ENCODE measurements at regions not wholly inside any gene's neighbourhood (a gene's known extent, or its start where the extent isn't known, plus 50 kb on each side); places are given as distances from the start of the nearest gene placed in this dataset.

DNA sequence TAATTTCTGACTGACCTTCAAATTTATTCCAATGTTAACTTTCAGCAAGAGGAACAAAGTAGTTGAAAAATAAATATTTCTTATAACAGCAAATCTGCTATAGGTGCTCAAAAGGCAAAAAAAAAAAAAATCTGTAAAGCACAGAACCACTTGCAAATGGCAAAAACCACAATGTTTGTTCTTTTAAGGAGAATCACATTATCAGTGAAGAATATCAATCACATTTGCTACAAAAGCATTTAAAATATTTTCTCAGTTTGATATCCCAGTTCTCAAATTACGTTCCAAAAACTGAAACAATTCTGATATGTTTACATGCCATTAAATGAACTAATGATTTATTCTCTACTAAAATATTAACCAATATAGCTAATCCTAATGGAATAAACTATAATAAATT is 163.3 kb downstream of the METTL4 start:
- no peak for DNase-seq (ENCODE audit: low read depth in 4 of 4, low spot score in 1 of 4)

DNA sequence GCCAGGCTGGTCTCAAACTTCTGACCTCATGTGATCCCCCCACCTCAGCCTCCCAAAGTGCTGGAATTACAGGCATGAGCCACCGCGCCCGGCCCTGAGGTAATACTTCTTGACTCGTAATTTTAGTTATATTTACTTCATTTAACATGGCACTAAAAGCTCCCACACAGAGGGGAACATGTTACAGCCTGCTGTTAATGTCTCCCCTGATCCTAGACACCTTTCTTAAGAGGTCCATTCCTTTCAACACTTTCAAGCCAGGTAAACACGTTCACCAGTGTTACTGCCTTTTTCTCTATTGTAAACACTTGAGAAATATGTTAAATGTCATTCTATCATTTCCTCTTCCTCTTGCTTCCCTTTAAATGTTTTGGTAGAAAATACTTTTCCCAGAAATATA is 161.4 kb downstream of the METTL4 start:
- DNase-seq (ENCODE audit: low read depth in 4 of 4, low spot score in 1 of 4), result no peak

DNA sequence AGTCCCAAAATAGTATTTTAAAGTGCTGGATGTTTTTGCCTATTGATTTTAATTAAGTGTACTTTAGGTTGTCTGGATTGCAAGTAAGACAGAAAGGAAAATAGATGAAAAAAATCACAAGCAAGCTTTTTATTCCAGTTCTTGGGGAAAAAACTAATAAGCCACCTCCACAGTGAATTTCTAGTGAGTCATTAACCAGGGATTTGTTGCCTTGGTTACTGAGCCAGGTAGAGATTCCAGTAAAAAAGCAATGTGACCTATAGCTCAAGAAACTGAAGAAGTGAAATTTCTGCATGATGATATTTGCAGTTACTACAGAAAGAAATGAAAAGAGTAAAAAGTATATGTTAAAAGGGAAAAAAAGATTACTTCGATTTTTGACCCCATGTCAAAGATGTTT is 160.6 kb downstream of the METTL4 start:
- DNase-seq (ENCODE audit: low read depth in 4 of 4, low spot score in 1 of 4), result no peak

DNA sequence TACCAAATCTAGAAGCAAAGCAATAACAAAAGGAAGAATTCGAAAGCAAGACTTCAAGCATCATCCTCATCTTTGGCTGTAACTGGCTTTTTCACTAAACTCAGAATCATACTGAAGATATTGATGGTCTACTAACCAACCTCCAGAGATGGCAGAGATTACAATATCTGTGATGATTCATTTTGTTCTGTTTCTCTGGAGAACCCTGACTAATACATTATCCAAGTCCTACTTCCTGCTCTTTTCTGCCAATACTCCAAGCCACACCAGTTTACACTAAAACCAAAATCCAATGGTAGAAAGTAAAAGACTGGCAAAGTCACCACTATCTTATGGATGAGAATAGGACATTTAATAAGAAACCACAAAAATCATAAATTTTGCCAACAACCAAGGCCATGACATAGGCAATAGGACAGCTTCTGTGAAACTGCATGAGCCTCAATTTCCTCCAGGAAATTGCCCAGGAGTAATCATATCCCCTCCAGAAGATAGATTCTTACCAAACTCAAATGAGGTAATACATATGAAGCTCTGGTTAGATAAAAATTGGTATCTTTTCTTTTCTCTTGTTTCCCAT is 159.8 kb downstream of the METTL4 start:
- DNase-seq (ENCODE audit: low read depth in 4 of 4, low spot score in 1 of 4), result no peak

DNA sequence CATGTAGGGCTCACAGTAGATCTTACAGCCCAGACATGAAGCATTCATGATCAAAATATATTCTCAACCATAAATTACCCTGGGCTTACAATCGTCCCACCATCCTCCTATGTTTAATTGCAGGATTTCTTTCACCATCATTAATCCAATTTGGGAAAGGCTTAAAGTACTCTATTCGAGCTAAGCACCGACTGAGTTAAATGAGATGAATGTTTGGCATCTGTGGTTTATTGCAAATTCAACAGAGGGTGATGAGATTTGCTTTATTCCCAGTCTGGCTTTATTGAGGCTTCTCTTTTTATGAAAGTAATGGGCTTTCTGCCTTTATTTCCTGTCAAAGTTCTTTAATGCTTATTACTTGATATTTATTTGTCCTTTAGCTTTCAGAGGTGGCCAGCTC is 159.0 kb downstream of the METTL4 start:
- DNase-seq (ENCODE audit: low read depth in 4 of 4, low spot score in 1 of 4), result no peak

DNA sequence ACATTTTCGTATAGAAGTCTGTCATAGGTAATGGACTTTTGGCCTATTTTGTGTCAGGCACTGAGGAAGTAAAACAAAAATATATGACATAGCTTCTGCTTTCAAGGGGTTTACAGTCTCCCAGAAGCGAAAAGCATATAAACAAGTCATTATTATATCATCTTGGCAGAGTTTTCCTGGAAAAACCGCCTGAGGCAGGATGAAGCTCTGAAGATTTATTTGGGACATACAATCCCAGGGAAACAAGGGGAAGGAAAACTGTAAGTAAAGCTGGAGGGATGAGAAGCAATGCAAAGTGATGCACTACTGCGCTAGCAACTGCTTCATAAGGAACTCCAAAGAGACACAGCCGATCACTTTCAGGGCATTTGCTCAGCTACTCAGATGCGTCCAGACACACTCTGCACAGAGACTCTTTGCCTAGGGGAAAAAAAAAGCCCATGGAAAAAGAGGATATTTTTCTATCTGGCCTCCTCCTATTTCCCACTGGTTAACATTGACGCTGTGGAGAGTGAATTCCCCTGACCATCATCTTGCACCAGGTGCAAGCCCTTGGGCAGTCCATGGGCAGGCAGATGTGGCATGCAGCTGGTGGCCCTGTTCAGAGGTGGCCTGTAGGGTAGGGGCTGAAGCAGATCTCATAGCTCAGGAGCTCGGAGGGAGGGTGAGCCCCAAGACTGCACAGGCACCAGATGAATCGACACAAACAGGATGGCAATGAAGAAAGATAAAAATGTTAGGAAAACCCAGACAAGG is 158.1 kb downstream of the METTL4 start:
- DNase-seq (ENCODE audit: low read depth in 4 of 4, low spot score in 1 of 4), result no peak

DNA sequence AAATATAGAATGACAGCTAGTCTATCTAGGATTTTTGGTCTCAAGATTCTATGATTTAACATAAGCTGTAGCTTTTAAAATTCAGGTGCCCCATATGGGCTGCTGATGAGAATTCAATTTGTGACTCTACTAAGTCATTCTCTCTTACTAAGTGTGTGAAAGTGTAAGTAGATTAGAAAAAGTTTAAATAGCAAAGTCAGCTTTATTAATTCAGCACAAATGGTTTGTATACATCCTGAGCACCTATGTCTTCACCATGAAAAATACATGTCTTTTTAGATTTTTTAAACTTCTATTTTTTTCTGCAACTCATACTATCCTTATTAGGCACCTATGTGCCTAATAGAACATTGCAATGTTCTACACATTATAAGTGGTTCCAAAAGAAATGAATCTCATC is 157.1 kb downstream of the METTL4 start:
- DNase-seq (ENCODE audit: low read depth in 4 of 4, low spot score in 1 of 4), result no peak

DNA sequence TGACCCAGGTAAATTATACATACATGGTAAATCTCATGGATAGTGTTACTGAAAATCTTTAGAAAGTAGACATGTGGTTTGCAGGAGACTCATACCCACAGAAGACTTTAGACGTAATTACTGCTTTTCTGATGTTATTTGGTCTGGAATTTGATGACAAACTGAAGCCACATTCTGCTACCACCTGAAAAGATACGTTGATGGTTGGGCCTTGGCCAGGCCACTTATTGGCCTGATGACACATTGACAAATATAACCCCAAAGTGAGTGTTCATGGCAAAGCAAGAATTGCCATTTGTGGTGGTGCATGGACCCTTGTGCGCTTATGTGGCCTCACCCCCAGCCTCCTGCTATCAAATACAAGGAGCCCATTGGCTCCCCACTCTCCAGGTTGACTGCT is 155.6 kb downstream of the METTL4 start:
- DNase-seq (ENCODE audit: low read depth in 4 of 4, low spot score in 1 of 4), result no peak

DNA sequence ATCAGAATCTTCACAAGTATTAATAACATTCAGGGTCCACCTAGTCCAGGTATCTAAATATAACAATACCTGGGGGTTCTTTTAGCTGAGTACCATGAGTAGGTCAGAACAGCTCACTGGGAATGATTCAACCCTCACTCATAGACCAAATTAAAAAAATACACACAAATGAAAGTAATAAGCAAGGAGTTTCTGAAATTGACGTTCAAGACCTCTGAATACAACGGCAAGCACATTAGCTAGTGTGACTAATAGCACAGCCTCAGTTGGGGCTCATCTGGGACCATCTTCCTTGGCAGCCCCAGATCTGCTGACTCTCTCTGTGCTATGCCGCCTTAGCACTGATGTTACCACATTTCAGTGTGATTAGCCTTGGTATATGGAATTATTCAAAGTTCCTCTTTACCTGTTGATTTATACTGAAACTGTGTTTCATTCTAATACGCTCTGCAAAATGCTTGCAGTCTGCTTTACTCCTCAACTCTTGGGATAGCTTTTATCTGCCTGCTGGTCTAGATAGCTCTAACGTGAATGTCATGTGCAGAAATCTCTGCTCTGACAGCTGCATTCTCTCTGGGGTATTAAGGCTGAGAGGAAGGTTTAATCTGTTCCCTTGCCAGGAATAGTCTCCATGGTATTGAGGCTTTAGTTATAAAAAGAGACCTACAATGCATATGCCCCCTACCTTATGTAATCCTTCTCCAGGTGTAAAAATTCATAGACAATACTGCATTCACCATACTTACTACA is 153.3 kb downstream of the METTL4 start:
- DNase-seq (ENCODE audit: low read depth in 4 of 4, low spot score in 1 of 4), result no peak

DNA sequence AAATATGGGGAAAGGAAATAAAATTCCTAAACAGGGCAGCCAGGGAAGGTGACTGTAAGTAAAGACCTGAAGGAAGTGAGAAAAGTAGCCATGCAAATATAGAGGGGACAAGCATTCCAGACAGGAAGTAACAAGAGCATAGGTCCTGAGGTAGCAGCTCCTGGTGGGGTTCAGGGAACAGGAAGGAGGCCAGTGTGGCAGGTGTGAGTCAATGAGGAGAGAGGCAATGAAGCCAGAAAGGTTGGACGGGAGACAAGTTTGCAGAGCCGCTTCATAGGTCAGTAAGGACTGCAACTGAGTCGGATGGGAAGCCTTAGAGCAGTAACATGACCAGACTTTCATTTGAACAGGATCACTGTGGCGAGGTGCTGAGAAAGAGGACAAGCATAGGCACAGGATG is 150.9 kb downstream of the METTL4 start:
- DNase-seq (ENCODE audit: low read depth in 4 of 4, low spot score in 1 of 4), result no peak

DNA sequence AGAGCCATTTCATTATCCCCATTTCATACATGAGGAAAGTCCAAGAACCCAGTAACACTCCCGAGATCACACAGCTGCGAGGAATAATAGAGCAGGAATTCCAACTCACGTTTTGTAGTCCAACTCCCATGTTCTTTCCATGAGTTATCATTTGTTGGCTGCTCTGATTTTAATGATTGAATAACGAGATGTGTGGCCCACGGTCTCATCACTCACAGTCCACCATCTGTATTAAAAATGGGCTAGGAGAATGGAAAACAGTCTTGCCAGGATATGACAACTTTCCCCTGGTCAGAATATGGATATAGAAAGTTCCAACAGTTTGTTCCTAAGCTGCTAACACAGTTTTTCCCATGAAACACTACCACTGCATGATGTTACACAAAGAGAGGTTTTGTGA is 147.5 kb downstream of the METTL4 start:
- no peak for DNase-seq (ENCODE audit: low read depth in 4 of 4, low spot score in 1 of 4)

DNA sequence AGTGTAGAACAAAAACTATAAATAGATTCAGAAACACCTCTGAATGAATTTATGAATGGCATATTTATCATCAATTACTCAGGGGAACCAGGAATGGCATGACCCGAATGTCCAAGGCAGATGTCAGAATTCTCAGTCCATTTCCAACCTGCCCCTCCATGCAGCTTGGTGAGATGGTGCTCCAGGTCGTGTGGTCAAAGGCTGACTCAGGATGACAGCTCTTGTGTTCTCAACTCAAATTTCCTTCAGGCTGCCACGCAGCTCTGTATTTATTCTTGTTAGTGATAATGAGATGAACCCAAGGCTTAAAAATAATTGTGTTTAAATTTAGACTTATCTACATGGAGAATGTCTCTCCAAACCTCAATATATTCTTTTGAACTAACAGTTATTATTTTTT is 146.9 kb downstream of the METTL4 start:
- DNase-seq (ENCODE audit: low read depth in 4 of 4, low spot score in 1 of 4), result no peak

DNA sequence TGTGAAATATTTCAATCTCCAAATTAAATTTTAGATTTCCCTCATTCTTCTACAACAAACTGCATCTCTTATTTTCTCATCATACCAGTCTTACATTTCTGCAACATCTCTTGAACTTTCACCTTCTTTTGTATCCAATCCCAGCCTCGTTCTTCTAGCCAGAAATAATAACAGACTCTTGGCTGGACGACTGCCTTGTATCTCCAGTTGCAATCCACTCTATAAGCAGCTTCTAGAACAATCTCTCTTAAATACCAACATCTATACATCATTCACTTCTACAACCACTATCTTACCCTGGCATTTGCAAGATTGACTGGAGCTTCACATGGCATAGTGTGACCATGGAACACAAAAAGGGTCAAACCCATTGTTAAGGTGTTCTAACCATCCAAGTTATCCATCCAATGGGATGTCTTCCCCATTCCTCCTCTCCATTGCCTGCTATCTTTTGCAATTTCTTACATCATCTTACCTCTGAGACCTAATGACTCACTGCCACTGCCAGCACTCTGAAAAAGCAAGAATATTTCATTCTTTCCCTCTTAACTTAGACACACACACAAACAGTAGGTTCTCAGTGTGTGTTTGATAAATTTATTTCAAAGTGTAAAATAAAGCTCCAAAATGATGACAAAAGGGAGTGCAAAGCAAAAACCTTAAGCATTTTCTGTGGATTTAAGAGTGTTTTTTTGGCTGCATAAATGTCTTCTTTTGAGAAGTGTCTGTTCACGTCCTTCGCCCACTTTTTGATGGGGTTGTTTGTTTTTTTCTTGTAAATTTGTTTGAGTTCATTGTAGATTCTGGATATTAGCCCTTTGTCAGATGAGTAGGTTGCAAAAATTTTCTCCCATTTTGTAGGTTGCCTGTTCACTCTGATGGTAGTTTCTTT is 145.6 kb downstream of the METTL4 start:
- DNase-seq (ENCODE audit: low read depth in 4 of 4, low spot score in 1 of 4), result no peak

DNA sequence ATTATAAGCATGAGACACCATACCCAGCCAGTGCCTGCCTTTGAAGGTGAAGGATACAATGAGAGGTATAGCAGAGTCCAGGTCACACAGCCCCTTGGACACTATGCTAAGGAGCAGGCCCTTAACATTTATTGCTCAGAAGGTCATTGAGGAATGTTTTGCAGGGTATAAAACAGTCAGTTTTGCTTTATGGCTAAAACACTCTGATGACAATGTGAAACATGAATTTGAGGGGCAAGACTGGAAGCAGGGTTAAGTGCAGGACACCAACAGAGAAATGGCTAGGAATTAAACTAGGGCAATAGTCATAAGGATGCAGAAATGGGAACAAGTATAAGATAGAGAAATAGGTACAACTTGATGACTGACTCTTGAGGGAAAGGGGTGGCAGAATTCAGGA is 141.1 kb downstream of the METTL4 start:
- DNase-seq (ENCODE audit: low read depth in 4 of 4, low spot score in 1 of 4), result no peak

DNA sequence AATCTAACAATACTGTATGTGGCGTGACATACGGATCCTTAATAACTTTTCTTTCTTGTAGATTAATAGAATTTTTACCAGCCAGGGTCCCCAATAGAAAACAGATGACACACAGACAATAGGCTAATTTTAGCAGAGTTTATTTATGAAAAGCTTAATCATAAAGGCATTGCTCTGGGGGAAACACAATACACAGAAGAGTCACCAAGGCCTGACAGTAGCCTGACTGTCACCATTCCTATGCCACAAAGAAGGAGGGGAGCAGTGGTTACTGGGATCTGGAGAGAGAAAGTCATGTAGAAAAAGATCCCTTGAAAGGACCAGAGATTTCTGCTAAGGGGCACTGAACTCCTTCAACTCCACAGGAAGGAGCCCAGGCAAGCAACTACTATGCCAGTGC is 139.5 kb downstream of the METTL4 start:
- no peak for DNase-seq (ENCODE audit: low read depth in 4 of 4, low spot score in 1 of 4)

DNA sequence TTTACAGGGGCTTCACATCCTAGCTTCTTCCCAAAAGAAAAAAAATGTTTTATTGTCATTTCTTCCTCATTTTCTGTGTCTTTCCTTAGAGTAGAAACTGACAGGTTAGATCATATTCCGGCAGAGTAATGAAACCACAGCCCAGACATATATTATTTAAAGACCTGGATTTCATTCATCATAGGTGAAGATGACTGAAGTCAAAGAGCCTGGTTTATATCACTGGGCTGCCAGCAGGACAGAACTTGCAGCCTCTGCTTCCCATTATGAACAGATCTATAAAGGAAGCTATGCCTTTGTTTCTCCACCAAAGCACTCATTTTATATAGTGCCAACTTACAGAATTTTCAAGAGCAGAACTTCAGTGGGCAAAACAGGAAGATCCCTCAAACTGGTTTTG is 137.9 kb downstream of the METTL4 start:
- no peak for DNase-seq (ENCODE audit: low read depth in 4 of 4, low spot score in 1 of 4)

DNA sequence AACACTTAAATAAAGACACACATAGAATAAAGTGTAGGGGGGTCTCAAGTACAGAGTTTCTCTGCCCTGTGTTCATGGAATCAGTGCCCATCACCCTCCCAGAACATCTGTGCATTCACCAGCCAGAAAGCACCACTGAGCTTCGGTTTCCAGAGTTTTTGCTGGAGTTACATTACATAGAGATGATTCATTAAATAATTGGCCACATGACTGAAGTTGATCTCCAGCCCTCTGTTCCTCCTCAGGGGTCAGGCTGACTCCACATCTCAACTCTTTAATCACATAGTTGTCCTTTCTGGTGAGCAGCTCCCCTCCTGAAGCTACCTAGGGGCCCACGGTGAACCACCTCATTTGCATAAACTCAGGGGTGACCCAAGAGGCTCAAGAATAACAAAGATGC is 129.8 kb downstream of the METTL4 start:
- DNase-seq (ENCODE audit: low read depth in 4 of 4, low spot score in 1 of 4), result no peak

DNA sequence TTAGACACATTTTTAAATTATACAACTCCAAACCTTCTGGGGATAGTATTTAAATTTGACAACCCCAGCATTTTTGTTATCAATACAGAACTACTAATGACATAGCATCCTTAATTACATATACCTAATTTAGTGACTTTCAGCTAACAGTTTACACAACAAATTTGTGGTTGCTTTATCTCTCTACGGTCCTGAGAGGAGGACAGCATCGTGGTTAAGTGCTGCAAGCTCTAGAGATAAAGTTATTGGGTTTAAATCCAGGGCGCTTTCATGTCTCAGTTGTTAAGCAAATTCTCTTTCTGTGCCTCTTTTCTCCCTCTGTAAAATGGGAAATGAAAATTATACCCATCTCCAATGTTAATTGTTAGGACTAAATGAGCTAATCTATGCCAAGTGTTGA is 129.3 kb downstream of the METTL4 start:
- DNase-seq (ENCODE audit: low read depth in 4 of 4, low spot score in 1 of 4), result no peak

DNA sequence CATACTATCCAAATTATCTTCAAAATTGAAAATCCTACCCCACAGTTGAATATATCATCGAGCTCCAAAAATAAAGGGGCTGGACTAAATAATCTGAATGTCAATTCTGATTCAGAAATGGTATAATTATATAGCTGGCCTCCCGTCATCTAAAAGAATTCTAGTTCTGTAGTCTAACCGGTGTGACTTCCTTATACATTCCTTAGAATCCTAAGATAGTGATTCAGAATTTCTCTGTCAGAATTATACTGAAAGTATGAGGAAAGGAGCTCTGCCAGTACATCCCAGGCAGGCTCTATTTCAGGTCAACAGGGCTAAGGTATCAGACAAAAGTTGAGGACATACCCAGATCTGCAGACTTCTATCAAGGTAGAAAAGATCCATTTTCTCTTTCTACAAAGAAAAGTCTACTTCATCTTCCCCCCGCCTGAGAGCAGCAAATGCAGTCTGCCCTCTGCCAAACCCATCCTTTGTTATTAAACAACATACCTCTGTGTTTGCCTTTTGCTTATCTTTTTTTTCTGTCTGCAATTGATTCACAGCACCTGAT is 128.5 kb downstream of the METTL4 start:
- DNase-seq (ENCODE audit: low read depth in 4 of 4, low spot score in 1 of 4), result no peak

DNA sequence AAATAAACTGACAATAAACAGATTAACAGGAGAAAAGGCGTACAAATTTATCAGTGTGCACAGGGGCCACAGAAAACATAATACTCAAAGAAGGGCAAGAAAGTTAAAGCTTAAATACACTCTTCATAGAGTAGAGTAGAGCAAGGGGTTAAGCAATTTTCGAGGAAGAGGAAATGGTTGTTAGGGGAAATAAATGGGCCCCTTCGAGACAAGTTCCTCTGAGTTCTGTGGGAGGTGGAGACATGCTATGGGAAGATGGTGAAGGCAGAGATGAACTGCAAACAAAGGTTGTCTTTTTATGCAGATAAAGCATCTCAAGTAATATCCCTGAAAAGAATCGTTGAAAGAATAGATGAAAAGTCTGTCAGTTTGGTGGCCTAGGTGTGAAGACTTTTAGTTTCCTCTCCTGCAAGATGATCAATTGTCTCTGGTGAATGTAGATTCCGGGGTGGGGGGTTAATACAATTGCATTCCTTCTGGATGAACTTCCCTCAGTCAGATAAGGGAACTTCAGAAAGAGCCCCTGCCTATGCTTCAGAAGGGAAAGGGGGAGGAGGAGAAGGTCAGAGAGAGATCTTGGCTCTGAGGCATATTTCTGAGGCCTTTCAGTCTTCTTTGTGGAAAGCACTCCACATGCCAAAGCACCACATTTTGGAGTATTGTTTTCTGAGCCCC is 127.0 kb downstream of the METTL4 start:
- DNase-seq (ENCODE audit: low read depth in 4 of 4, low spot score in 1 of 4), result no peak

All from stimulated activated CD4-positive, alpha-beta T cell treated with anti-CD3 and anti-CD28 coated beads, Interleukin-1b, Interleukin-23, amount 100 ng/mL, for 24 hours (primary cell).